Smooth muscle cell (in vitro differentiated cells): ENCODE measurements at regions not wholly inside any gene's neighbourhood (a gene's known extent, or its start where the extent isn't known, plus 50 kb on each side); places are given as distances from the start of the nearest gene placed in this dataset.

ENCODE experiments used
- DNase-seq: peaks from one replicate; lab custom pipeline; 2025; ENCODE audit not compliant: unreplicated experiment; lab: John Stamatoyannopoulos, UW
- H2AFZ ChIP-seq: fragments of 200-600 bp; sonication (generic); 2 replicates; pipeline ENCODE4 v1.6.0; 2016; ENCODE audit warnings: antibody characterized with exemption, low read depth, mild to moderate bottlenecking
- H3F3A ChIP-seq: fragments of 200-600 bp; sonication (generic); 2 replicates; pipeline ENCODE4 v1.6.0; 2017; ENCODE audit warnings: antibody characterized with exemption, low read depth
- H3K27ac ChIP-seq: fragments of 200-600 bp; sonication (generic); 2 replicates; pipeline ENCODE4 v1.5.1; 2016; ENCODE audit warnings: low read depth, mild to moderate bottlenecking
- H3K27me3 ChIP-seq: fragments of 200-600 bp; sonication (generic); 2 replicates; pipeline ENCODE4 v1.6.1; 2016; ENCODE audit warnings: low read depth, mild to moderate bottlenecking
- H3K36me3 ChIP-seq: fragments of 200-600 bp; sonication (generic); 2 replicates; pipeline ENCODE4 v1.5.1; 2016; ENCODE audit warnings: low read depth
- H3K4me1 ChIP-seq: fragments of 200-600 bp; sonication (generic); 2 replicates; pipeline ENCODE4 v1.5.1; 2016; ENCODE audit warnings: low read depth
- H3K4me2 ChIP-seq: fragments of 200-600 bp; sonication (generic); 2 replicates; pipeline ENCODE4 v1.6.0; 2016; ENCODE audit warnings: mild to moderate bottlenecking
- H3K4me3 ChIP-seq: fragments of 200-600 bp; sonication (generic); 2 replicates; pipeline ENCODE4 v1.5.1; 2016; ENCODE audit warnings: mild to moderate bottlenecking
- H3K79me2 ChIP-seq: fragments of 200-600 bp; sonication (generic); 2 replicates; pipeline ENCODE4 v1.6.0; 2016; ENCODE audit warnings: low read depth, mild to moderate bottlenecking
- H3K9ac ChIP-seq: fragments of 200-600 bp; sonication (generic); 2 replicates; pipeline ENCODE4 v1.6.0; 2016; ENCODE audit warnings: low read depth
- H3K9me3 ChIP-seq: fragments of 200-600 bp; sonication (generic); replicated peaks from 2 replicates; pipeline ENCODE4 v1.5.1; 2016; ENCODE audit warnings: low read depth
- H4K20me1 ChIP-seq: fragments of 200-600 bp; sonication (generic); 2 replicates; pipeline ENCODE4 v1.6.0; 2016; ENCODE audit warnings: low read depth
- WGBS: methylation state at CpG from one replicate; pipeline ENCODE4 v1.1.7; 2016; ENCODE audit warnings: low lambda C conversion rate; 5-methylcytosine and 5-hydroxymethylcytosine counted together
- TF ChIP-seq, protein P1 (sequence below): fragments of 200-600 bp; sonication (generic); IDR thresholded peaks from 2 replicates; pipeline ENCODE4 v1.5.1; 2017; ENCODE audit warnings: borderline replicate concordance, mild to moderate bottlenecking, antibody characterized with exemption; ENCODE audit not compliant: insufficient read depth, poor library complexity, severe bottlenecking

GRCh38 chr5:4628645-4629385, 511.3 kb upstream of the ADAMTS16 start:
- Histone ChIP-seq H3K36me3 (no peaks in the 10 kb centered on the region), H3K9me3 (no peaks in the 10 kb centered on the region), H4K20me1 (no peaks in the 10 kb centered on the region), H3K27ac (no peak overlapping the region), H2AFZ (no peak overlapping the region), H3K27me3 (no peaks in the 10 kb centered on the region), H3K4me3 (no peak overlapping the region), H3K9ac (no peak overlapping the region), H3K4me1 (no peaks in the 10 kb centered on the region), H3K79me2 (no peaks in the 10 kb centered on the region), H3F3A (no peaks in the 10 kb centered on the region), H3K4me2 (no peak overlapping the region)
- TF ChIP-seq, protein P1, sequence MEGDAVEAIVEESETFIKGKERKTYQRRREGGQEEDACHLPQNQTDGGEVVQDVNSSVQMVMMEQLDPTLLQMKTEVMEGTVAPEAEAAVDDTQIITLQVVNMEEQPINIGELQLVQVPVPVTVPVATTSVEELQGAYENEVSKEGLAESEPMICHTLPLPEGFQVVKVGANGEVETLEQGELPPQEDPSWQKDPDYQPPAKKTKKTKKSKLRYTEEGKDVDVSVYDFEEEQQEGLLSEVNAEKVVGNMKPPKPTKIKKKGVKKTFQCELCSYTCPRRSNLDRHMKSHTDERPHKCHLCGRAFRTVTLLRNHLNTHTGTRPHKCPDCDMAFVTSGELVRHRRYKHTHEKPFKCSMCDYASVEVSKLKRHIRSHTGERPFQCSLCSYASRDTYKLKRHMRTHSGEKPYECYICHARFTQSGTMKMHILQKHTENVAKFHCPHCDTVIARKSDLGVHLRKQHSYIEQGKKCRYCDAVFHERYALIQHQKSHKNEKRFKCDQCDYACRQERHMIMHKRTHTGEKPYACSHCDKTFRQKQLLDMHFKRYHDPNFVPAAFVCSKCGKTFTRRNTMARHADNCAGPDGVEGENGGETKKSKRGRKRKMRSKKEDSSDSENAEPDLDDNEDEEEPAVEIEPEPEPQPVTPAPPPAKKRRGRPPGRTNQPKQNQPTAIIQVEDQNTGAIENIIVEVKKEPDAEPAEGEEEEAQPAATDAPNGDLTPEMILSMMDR, result no peak
- DNase-seq, result no peak
- 93% methylated on average over 14 of the region's 14 CpGs for WGBS

GRCh38 chr5:4630031-4630430, 510.1 kb upstream of the ADAMTS16 start:
- no peaks in the 10 kb centered on the region for H3F3A ChIP-seq

GRCh38 chr5:4634342-4634741, 505.8 kb upstream of the ADAMTS16 start:
- H3K27ac ChIP-seq, result no peak overlapping the region
- 69% methylated on average over 2 of the region's 2 CpGs for whole genome bisulfite sequencing

More at GRCh38 chr5:4630031-4630430, 510.1 kb upstream of the ADAMTS16 start:
- Histone ChIP-seq H3K27me3 (no peaks in the 10 kb centered on the region), H3K4me3 (no peak overlapping the region), H2AFZ (no peak overlapping the region), H3K36me3 (no peaks in the 10 kb centered on the region), H3K27ac (no peak overlapping the region), H3K79me2 (no peaks in the 10 kb centered on the region), H3K9me3 (no peaks in the 10 kb centered on the region), H3K9ac (no peak overlapping the region), H3K4me1 (no peaks in the 10 kb centered on the region), H4K20me1 (no peaks in the 10 kb centered on the region), H3K4me2 (no peak overlapping the region)
- 82% methylated on average over 11 of the region's 11 CpGs for WGBS
- no peak for DNase-seq
- TF ChIP-seq, protein P1, result no peak

More at GRCh38 chr5:4634342-4634741, 505.8 kb upstream of the ADAMTS16 start:
- Histone ChIP-seq H2AFZ (no peak overlapping the region), H3K79me2 (no peaks in the 10 kb centered on the region), H3K36me3 (no peaks in the 10 kb centered on the region), H3K27me3 (peaks cover 10% of the 10 kb centered on the region), H3K4me3 (no peak overlapping the region), H3K9me3 (no peaks in the 10 kb centered on the region), H4K20me1 (no peaks in the 10 kb centered on the region), H3K4me2 (no peak overlapping the region), H3F3A (no peaks in the 10 kb centered on the region), H3K4me1 (no peaks in the 10 kb centered on the region), H3K9ac (no peak overlapping the region)
- DNase-seq, result no peak
- TF ChIP-seq, protein P1, result no peak
